A673 (cell line): ENCODE measurements at regions not wholly inside any gene's neighbourhood (a gene's known extent, or its start where the extent isn't known, plus 50 kb on each side); places are given as distances from the start of the nearest gene placed in this dataset.
A peak's percentile ranks its signal among the peaks of the same experiment; 100 is the strongest.

Experiments used
- BruUV-seq: library from RNA; stranded (reverse); fragments of 400-500 nt; replicated peaks from 2 replicates; lab custom pipeline; 2021; lab: Mats Ljungman, UMichigan
- CTCF ChIA-PET: fragments of 300-600 bp; sonication (Branson Sonifier 250); formaldehyde crosslinking; loops from one replicate; lab custom pipeline; 2022; ENCODE audit warnings: antibody characterized with exemption; lab: Charles Lee
- POLR2A ChIA-PET: fragments of 300-600 bp; sonication (Branson Sonifier 250); formaldehyde crosslinking; loops from one replicate; lab custom pipeline; 2022; ENCODE audit warnings: antibody characterized with exemption; ENCODE audit not compliant: low non-redundant PET; lab: Charles Lee
- DNase-seq: peaks from one replicate; pipeline ENCODE4 v3.0.0-alpha.2; 2015; ENCODE audit warnings: low spot score
- H3K27ac ChIP-seq: fragments of 200-600 bp; sonication (generic); 2 replicates; pipeline ENCODE4 v1.5.1; 2016; ENCODE audit warnings: mixed run types, low read depth, mild to moderate bottlenecking, mixed read lengths, antibody characterized with exemption, low read length; ENCODE audit not compliant: poor library complexity, severe bottlenecking
- H3K27me3 ChIP-seq: fragments of 200-600 bp; sonication (generic); replicated peaks from 2 replicates; pipeline ENCODE4 v1.6.1; 2017; ENCODE audit warnings: mixed run types, low read depth, mild to moderate bottlenecking, mixed read lengths, antibody characterized with exemption, low read length; ENCODE audit not compliant: insufficient read depth, poor library complexity
- H3K36me3 ChIP-seq: fragments of 200-600 bp; sonication (generic); 2 replicates; pipeline ENCODE4 v1.6.1; 2016; ENCODE audit warnings: mixed run types, mild to moderate bottlenecking, mixed read lengths, antibody characterized with exemption, low read length; ENCODE audit not compliant: insufficient read depth, poor library complexity, severe bottlenecking
- H3K4me1 ChIP-seq: fragments of 200-600 bp; sonication (generic); 2 replicates; pipeline ENCODE4 v1.6.1; 2017; ENCODE audit warnings: mixed run types, mild to moderate bottlenecking, mixed read lengths, antibody characterized with exemption, low read length; ENCODE audit not compliant: insufficient read depth, poor library complexity, severe bottlenecking
- H3K4me3 ChIP-seq: fragments of 200-600 bp; sonication (generic); 2 replicates; pipeline ENCODE4 v1.5.1; 2016; ENCODE audit warnings: low read depth, mixed run types, mild to moderate bottlenecking, mixed read lengths, low read length; ENCODE audit not compliant: poor library complexity, severe bottlenecking
- H3K9me3 ChIP-seq: fragments of 200-600 bp; sonication (generic); 2 replicates; pipeline ENCODE4 v1.6.1; 2016; ENCODE audit warnings: mixed run types, low read depth, mild to moderate bottlenecking, mixed read lengths, antibody characterized with exemption, low read length; ENCODE audit not compliant: poor library complexity, severe bottlenecking
- EZH2 ChIP-seq: fragments of 200-600 bp; sonication (generic); IDR thresholded peaks from 2 replicates; pipeline ENCODE4 v1.6.1; 2017; ENCODE audit warnings: borderline replicate concordance, low read depth, mild to moderate bottlenecking, mixed read lengths, antibody characterized with exemption, low read length; ENCODE audit not compliant: poor library complexity, severe bottlenecking
- intact Hi-C: fragments of 100-400 bp; cut with micrococcal nuclease; formaldehyde crosslinking; loops from one replicate; pipeline ENCODE4 v1.10.0; 2022; ENCODE audit not compliant: unreplicated experiment
- TF ChIP-seq, protein P1 (sequence below): fragments of 300-800, 200-600 bp; sonication (generic); conservative IDR thresholded peaks from 2 replicates; pipeline ENCODE4 v1.5.1; 2017; ENCODE audit warnings: low read depth, mild to moderate bottlenecking, antibody characterized with exemption, low read length, moderate library complexity, mixed read lengths

DNA sequence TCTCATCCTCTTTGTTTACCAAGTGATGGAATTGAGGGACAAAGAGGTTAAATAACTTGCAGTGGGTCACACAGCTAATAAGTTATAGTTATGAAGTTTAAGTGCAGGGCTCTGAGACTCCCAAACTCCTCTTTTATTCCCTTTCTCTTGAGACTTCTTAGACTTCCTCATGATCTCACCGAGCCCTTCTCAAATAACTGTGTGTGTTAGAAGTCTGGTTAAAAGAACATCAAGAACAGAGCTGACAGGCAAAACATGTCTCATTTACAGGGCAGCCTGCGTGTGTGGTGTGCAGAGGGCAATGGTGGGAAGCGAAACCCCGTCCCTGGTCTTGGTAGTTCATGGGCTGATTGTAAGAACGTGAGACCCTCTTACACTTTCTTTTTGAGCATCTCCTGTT is 368.0 kb downstream of the SLC4A3 start:
- BruUV-seq = no TSS peak
- TF ChIP-seq, protein P1, sequence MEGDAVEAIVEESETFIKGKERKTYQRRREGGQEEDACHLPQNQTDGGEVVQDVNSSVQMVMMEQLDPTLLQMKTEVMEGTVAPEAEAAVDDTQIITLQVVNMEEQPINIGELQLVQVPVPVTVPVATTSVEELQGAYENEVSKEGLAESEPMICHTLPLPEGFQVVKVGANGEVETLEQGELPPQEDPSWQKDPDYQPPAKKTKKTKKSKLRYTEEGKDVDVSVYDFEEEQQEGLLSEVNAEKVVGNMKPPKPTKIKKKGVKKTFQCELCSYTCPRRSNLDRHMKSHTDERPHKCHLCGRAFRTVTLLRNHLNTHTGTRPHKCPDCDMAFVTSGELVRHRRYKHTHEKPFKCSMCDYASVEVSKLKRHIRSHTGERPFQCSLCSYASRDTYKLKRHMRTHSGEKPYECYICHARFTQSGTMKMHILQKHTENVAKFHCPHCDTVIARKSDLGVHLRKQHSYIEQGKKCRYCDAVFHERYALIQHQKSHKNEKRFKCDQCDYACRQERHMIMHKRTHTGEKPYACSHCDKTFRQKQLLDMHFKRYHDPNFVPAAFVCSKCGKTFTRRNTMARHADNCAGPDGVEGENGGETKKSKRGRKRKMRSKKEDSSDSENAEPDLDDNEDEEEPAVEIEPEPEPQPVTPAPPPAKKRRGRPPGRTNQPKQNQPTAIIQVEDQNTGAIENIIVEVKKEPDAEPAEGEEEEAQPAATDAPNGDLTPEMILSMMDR = no peak
- TF ChIP-seq EZH2 = no peak
- Histone ChIP-seq H3K27ac (no peak overlapping the region), H3K9me3 (no peaks in the 10 kb centered on the region), H3K36me3 (no peaks in the 10 kb centered on the region), H3K4me1 (peaks cover 18% of the 10 kb centered on the region), H3K4me3 (no peak overlapping the region), H3K27me3 (no peaks in the 10 kb centered on the region)
- ChIA-PET CTCF (no interaction called here), POLR2A (no interaction called here)
- no peak for DNase-seq
- intact Hi-C loops = loop anchor here (5.0 to 10.0 kb wide), 2 partner anchors 1577 to 1969 kb away; partner anchors contain the start of gene EPHA4

DNA sequence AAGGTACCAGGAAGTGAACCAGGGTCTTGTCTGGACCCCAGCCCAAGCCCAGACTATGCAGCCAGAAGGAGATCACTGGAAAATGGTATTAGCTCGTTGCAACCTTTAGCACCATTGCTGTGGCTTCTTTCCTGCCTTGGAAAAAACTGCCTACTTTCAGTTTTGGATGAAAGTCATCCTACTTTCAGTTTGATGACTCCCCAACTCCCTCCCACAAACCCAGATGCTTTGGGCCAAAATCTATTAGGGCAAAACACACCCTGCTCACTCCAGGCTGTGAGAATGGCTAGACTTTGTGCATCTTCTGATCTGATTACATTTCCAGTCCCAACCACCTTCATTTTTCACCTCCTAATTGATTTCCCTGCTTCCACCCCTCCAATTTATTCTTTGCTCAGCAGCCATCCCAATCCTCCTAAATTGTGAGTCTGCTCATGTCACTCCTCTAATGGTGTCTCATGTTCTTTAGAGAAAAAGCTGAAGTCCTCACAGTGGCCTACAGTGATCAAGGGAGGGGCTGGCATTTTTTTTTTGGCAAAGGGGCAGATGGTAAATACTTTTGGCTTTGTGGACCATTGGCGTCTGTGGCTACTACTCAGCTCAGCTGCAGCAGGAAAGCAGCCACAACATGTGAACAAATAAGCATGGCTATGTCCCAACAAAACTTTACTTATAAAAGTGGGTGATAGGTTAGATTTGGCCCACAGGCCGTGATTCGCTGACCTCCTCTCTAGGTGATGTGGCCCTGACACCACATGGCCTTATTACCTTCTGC is 368.7 kb downstream of the SLC4A3 start:
- BruUV-seq = no TSS peak
- ChIA-PET POLR2A (no interaction called here), CTCF (no interaction called here)
- H3K4me3 ChIP-seq = no peak overlapping the region
- H3K27ac ChIP-seq = no peak overlapping the region
- no peaks in the 10 kb centered on the region for H3K9me3 ChIP-seq
- TF ChIP-seq, protein P1 = no peak
- TF ChIP-seq EZH2 = no peak
- DNase-seq = no peak
- H3K4me1 ChIP-seq = peaks cover 19% of the 10 kb centered on the region
- intact Hi-C loops = loop anchor here (2.0 to 10.0 kb wide), 3 partner anchors 341 to 1969 kb away; partner anchors contain the start of gene EPHA4
- H3K36me3 ChIP-seq = no peaks in the 10 kb centered on the region
- no peaks in the 10 kb centered on the region for H3K27me3 ChIP-seq

DNA sequence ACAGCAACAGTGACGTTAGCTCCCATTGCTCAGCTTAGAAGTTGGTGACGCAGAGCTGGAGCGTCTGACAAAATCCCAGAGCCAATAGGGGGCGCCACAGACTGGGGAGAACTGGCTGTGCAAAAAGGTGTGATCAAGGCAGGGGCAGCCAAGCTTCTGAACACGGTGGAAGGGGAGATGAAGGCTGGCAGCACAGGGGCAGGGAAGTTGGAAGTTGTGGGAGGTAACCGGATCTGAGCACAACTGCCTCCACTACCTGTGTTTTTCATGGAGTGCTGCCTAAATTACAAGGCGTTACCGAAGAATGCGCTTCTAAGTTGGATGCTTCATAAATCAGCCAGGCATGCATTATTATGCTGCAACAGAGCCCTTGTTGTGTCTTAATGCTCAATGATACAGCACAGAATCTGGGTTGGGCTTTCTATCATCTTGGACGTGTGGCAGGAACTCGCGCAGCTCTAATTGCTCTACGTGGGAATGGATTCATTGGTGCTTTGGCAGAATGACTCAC is 370.0 kb downstream of the SLC4A3 start:
- H3K4me3 ChIP-seq = no peak overlapping the region
- ChIA-PET CTCF (interaction anchor here (0.6 to 1.1 kb wide), 4 partner anchors 211 to 1577 kb away, joined by 3 read pairs; no protein-coding TSS in a partner anchor), POLR2A (interaction anchor here (0.8 kb wide), 1 partner anchor 261 kb away, joined by 4 read pairs; no protein-coding TSS in a partner anchor)
- TF ChIP-seq EZH2 = no peak
- TF ChIP-seq, protein P1 = peak; percentile 88
- no TSS peak for BruUV-seq
- H3K27ac ChIP-seq = peak overlapping the region; percentile 22
- peaks cover 31% of the 10 kb centered on the region for H3K4me1 ChIP-seq
- intact Hi-C loops = loop anchor here (2.0 to 10.0 kb wide), 3 partner anchors 339 to 1967 kb away; partner anchors contain the start of gene EPHA4
- no peaks in the 10 kb centered on the region for H3K27me3 ChIP-seq
- H3K9me3 ChIP-seq = no peaks in the 10 kb centered on the region
- H3K36me3 ChIP-seq = no peaks in the 10 kb centered on the region
- DNase-seq = peak; percentile 89
